ENCODE measurements at regions not wholly inside any gene's neighbourhood (a gene's known extent, or its start where the extent isn't known, plus 50 kb on each side); places are given as distances from the start of the nearest gene placed in this dataset.

- no peak for DNase-seq (ENCODE audit: low read depth in 1 of 2, low spot score in 1 of 2)
- no peak for TF ChIP-seq JUND (IDR thresholded peaks at IDR 0.05; ENCODE audit: low read depth)
- in situ Hi-C loops (cut with HindIII; ENCODE audit: low pct_unique_long_range_greater_than_20kb, low sequenced_read_pairs): no loop called here
These were observed 259.9 kb downstream of the SLITRK1 start for GRCh38 chr13:83622422-83622784.

GRCh38 chr13:83621765-83622421, 260.4 kb downstream of the SLITRK1 start:
- in situ Hi-C loops (cut with HindIII; ENCODE audit: low pct_unique_long_range_greater_than_20kb, low sequenced_read_pairs): no loop called here

GRCh38 chr13:83620530-83621220, 261.6 kb downstream of the SLITRK1 start:
- no peak for DNase-seq (ENCODE audit: low read depth in 1 of 2, low spot score in 1 of 2)
- in situ Hi-C loops (cut with HindIII; ENCODE audit: low pct_unique_long_range_greater_than_20kb, low sequenced_read_pairs): no loop called here
- no peak for TF ChIP-seq JUND (IDR thresholded peaks at IDR 0.05; ENCODE audit: low read depth)

More at GRCh38 chr13:83621765-83622421, 260.4 kb downstream of the SLITRK1 start:
- TF ChIP-seq JUND (IDR thresholded peaks at IDR 0.05; ENCODE audit: low read depth): no peak
- no peak for DNase-seq (ENCODE audit: low read depth in 1 of 2, low spot score in 1 of 2)

GRCh38 chr13:83618966-83619365, 263.3 kb downstream of the SLITRK1 start:
- in situ Hi-C loops (cut with HindIII; ENCODE audit: low pct_unique_long_range_greater_than_20kb, low sequenced_read_pairs): no loop called here
- TF ChIP-seq JUND (IDR thresholded peaks at IDR 0.05; ENCODE audit: low read depth): no peak
- DNase-seq (ENCODE audit: low read depth in 1 of 2, low spot score in 1 of 2): no peak

GRCh38 chr13:83613524-83613923, 268.8 kb downstream of the SLITRK1 start:
- in situ Hi-C loops (cut with HindIII; ENCODE audit: low pct_unique_long_range_greater_than_20kb, low sequenced_read_pairs): no loop called here
- TF ChIP-seq JUND (IDR thresholded peaks at IDR 0.05; ENCODE audit: low read depth): no peak
- no peak for DNase-seq (ENCODE audit: low read depth in 1 of 2, low spot score in 1 of 2)

GRCh38 chr13:83601539-83601938, 280.7 kb downstream of the SLITRK1 start:
- DNase-seq (ENCODE audit: low read depth in 1 of 2, low spot score in 1 of 2): no peak
- in situ Hi-C loops (cut with HindIII; ENCODE audit: low pct_unique_long_range_greater_than_20kb, low sequenced_read_pairs): no loop called here
- no peak for TF ChIP-seq JUND (IDR thresholded peaks at IDR 0.05; ENCODE audit: low read depth)

- no peak for TF ChIP-seq JUND (IDR thresholded peaks at IDR 0.05; ENCODE audit: low read depth)
- DNase-seq (ENCODE audit: low read depth in 1 of 2, low spot score in 1 of 2): no peak
- in situ Hi-C loops (cut with HindIII; ENCODE audit: low pct_unique_long_range_greater_than_20kb, low sequenced_read_pairs): no loop called here
These were observed 290.2 kb downstream of the SLITRK1 start for GRCh38 chr13:83592095-83592494.

- in situ Hi-C loops (cut with HindIII; ENCODE audit: low pct_unique_long_range_greater_than_20kb, low sequenced_read_pairs): no loop called here
- no peak for TF ChIP-seq JUND (IDR thresholded peaks at IDR 0.05; ENCODE audit: low read depth)
- no peak for DNase-seq (ENCODE audit: low read depth in 1 of 2, low spot score in 1 of 2)
These were observed 292.5 kb downstream of the SLITRK1 start for GRCh38 chr13:83589814-83590213.

GRCh38 chr13:83577183-83577582, 305.1 kb downstream of the SLITRK1 start:
- DNase-seq (ENCODE audit: low read depth in 1 of 2, low spot score in 1 of 2): no peak
- in situ Hi-C loops (cut with HindIII; ENCODE audit: low pct_unique_long_range_greater_than_20kb, low sequenced_read_pairs): no loop called here
- no peak for TF ChIP-seq JUND (IDR thresholded peaks at IDR 0.05; ENCODE audit: low read depth)

- in situ Hi-C loops (cut with HindIII; ENCODE audit: low pct_unique_long_range_greater_than_20kb, low sequenced_read_pairs): no loop called here
- TF ChIP-seq JUND (IDR thresholded peaks at IDR 0.05; ENCODE audit: low read depth): no peak
- DNase-seq (ENCODE audit: low read depth in 1 of 2, low spot score in 1 of 2): no peak
These were observed 314.3 kb downstream of the SLITRK1 start for GRCh38 chr13:83568019-83568418.

- DNase-seq (ENCODE audit: low read depth in 1 of 2, low spot score in 1 of 2): no peak
- in situ Hi-C loops (cut with HindIII; ENCODE audit: low pct_unique_long_range_greater_than_20kb, low sequenced_read_pairs): no loop called here
- TF ChIP-seq JUND (IDR thresholded peaks at IDR 0.05; ENCODE audit: low read depth): no peak
These were observed 318.8 kb downstream of the SLITRK1 start for GRCh38 chr13:83563499-83563898.

- DNase-seq (ENCODE audit: low read depth in 1 of 2, low spot score in 1 of 2): no peak
- in situ Hi-C loops (cut with HindIII; ENCODE audit: low pct_unique_long_range_greater_than_20kb, low sequenced_read_pairs): no loop called here
- no peak for TF ChIP-seq JUND (IDR thresholded peaks at IDR 0.05; ENCODE audit: low read depth)
These were observed 324.4 kb downstream of the SLITRK1 start for GRCh38 chr13:83557845-83558244.

- no peak for DNase-seq (ENCODE audit: low read depth in 1 of 2, low spot score in 1 of 2)
- no peak for TF ChIP-seq JUND (IDR thresholded peaks at IDR 0.05; ENCODE audit: low read depth)
- in situ Hi-C loops (cut with HindIII; ENCODE audit: low pct_unique_long_range_greater_than_20kb, low sequenced_read_pairs): no loop called here
These were observed 332.6 kb downstream of the SLITRK1 start for GRCh38 chr13:83549671-83550070.

Measured in T47D (cell line).